BJ (cell line): ENCODE measurements at regions not wholly inside any gene's neighbourhood (a gene's known extent, or its start where the extent isn't known, plus 50 kb on each side); places are given as distances from the start of the nearest gene placed in this dataset.

ENCODE experiments used
- CTCF ChIA-PET: fragments of 350-600 bp; formaldehyde crosslinking; extraction: SDS; loops from one replicate; lab custom pipeline; 2021; ENCODE audit warnings: antibody characterized with exemption, inconsistent platforms; lab: Yijun Ruan, JAX
- POLR2A ChIA-PET: fragments of 300-600 bp; sonication (Branson Sonifier 250); formaldehyde crosslinking; extraction: SDS; loops from one replicate; lab custom pipeline; 2021; ENCODE audit warnings: antibody characterized with exemption; lab: Charles Lee
- DNase-seq: peaks from one replicate; pipeline ENCODE4 v3.0.0-alpha.2; 2011; ENCODE audit warnings: low read depth
- H3K27me3 ChIP-seq: 2 replicates; pipeline ENCODE4 v1.6.0; 2011; ENCODE audit warnings: low read length; ENCODE audit not compliant: control insufficient read depth, insufficient read depth
- H3K36me3 ChIP-seq: 2 replicates; pipeline ENCODE4 v1.5.1; 2011; ENCODE audit warnings: low read length; ENCODE audit not compliant: control insufficient read depth, insufficient read depth
- H3K4me3 ChIP-seq: 2 replicates; pipeline ENCODE4 v1.5.1; 2011; ENCODE audit warnings: low read depth, mild to moderate bottlenecking, control low read depth, low read length
- CTCF ChIP-seq: IDR thresholded peaks from 2 replicates; pipeline ENCODE4 v1.5.1; 2011; ENCODE audit warnings: low read depth, mild to moderate bottlenecking, control low read depth, inconsistent platforms, low read length, moderate library complexity; ENCODE audit not compliant: insufficient read depth

- ChIA-PET CTCF (interaction anchor here (0.7 kb wide), 1 partner anchor 13 kb away, joined by 3 read pairs; no protein-coding TSS in a partner anchor), POLR2A (no interaction called here)
- no peak for DNase-seq
- Histone ChIP-seq H3K27me3 (no peaks in the 10 kb centered on the region), H3K36me3 (no peaks in the 10 kb centered on the region), H3K4me3 (no peak overlapping the region)
- TF ChIP-seq CTCF = no peak
Observed at GRCh38 chr20:16955462-16955861, 207.3 kb downstream of the OTOR start.

GRCh38 chr20:16955971-16956370, 207.8 kb downstream of the OTOR start:
- no peak for DNase-seq
- Histone ChIP-seq H3K36me3 (no peaks in the 10 kb centered on the region), H3K4me3 (no peak overlapping the region), H3K27me3 (no peaks in the 10 kb centered on the region)
- no peak for TF ChIP-seq CTCF
- POLR2A ChIA-PET = no interaction called here
- CTCF ChIA-PET = interaction anchor here (0.7 kb wide), 2 partner anchors 13 to 134 kb away, joined by 3 to 5 read pairs; no protein-coding TSS in a partner anchor

- no peak for TF ChIP-seq CTCF
- CTCF ChIA-PET = no interaction called here
- POLR2A ChIA-PET = interaction anchor here (0.6 kb wide), 2 partner anchors 46 to 238 kb away, joined by 3 to 6 read pairs; no protein-coding TSS in a partner anchor
- H3K36me3 ChIP-seq = no peaks in the 10 kb centered on the region
- no peak overlapping the region for H3K4me3 ChIP-seq
- DNase-seq = no peak
- no peaks in the 10 kb centered on the region for H3K27me3 ChIP-seq
Observed at GRCh38 chr20:16965401-16965800, 217.2 kb downstream of the OTOR start.

- TF ChIP-seq CTCF = no peak
- H3K27me3 ChIP-seq = no peaks in the 10 kb centered on the region
- no peaks in the 10 kb centered on the region for H3K36me3 ChIP-seq
- ChIA-PET CTCF (no interaction called here), POLR2A (interaction anchor here (0.6 kb wide), 2 partner anchors 45 to 237 kb away, joined by 3 to 6 read pairs; no protein-coding TSS in a partner anchor)
- no peak overlapping the region for H3K4me3 ChIP-seq
- DNase-seq = no peak
Observed at GRCh38 chr20:16966276-16966880, 218.2 kb downstream of the OTOR start.

GRCh38 chr20:16968099-16968498, 219.9 kb downstream of the OTOR start:
- no peaks in the 10 kb centered on the region for H3K36me3 ChIP-seq
- POLR2A ChIA-PET = no interaction called here
- TF ChIP-seq CTCF = no peak
- DNase-seq = no peak
- no peaks in the 10 kb centered on the region for H3K27me3 ChIP-seq
- CTCF ChIA-PET = no interaction called here
- H3K4me3 ChIP-seq = no peak overlapping the region
